ENCODE measurements at regions not wholly inside any gene's neighbourhood (a gene's known extent, or its start where the extent isn't known, plus 50 kb on each side); places are given as distances from the start of the nearest gene placed in this dataset.

DNA sequence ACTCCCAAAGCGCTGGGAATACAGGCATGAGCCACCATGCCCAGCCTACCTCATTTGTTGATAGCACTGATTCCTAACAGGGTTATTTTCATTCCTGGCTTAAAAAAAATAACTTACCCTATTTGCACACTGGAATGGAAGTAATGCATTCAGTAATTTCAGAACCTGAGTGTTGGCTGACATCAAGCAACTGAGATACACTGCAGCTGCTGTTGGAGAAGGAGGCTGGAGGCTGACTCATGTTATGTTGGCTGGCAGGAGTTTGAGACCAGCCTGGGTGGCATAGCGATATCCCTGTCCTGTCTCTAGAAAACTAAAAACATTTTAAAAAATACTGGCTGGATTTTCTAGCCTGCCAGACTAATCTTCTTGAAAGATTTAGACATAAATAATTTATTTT, 385.1 kb upstream of the MEX3C start:
- no peaks in the 10 kb centered on the region for H3K36me3 Mint-ChIP-seq (ENCODE audit: low read depth)
- ChIA-PET CTCF (no interaction called here), POLR2A (no interaction called here)
- H3K4me1 Mint-ChIP-seq (ENCODE audit: low read depth): no peaks in the 10 kb centered on the region
- TF ChIP-seq, protein P1, sequence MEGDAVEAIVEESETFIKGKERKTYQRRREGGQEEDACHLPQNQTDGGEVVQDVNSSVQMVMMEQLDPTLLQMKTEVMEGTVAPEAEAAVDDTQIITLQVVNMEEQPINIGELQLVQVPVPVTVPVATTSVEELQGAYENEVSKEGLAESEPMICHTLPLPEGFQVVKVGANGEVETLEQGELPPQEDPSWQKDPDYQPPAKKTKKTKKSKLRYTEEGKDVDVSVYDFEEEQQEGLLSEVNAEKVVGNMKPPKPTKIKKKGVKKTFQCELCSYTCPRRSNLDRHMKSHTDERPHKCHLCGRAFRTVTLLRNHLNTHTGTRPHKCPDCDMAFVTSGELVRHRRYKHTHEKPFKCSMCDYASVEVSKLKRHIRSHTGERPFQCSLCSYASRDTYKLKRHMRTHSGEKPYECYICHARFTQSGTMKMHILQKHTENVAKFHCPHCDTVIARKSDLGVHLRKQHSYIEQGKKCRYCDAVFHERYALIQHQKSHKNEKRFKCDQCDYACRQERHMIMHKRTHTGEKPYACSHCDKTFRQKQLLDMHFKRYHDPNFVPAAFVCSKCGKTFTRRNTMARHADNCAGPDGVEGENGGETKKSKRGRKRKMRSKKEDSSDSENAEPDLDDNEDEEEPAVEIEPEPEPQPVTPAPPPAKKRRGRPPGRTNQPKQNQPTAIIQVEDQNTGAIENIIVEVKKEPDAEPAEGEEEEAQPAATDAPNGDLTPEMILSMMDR (IDR thresholded peaks at IDR 0.05): no peak
- no peaks in the 10 kb centered on the region for H3K9me3 ChIP-seq (ENCODE audit: control insufficient read depth in 1 of 2, insufficient read depth in 1 of 2, low read length in 2 of 2)
- H3K4me3 Mint-ChIP-seq: no peak overlapping the region
- no peak overlapping the region for H3K27ac ChIP-seq (ENCODE audit: low read depth in 1 of 2, low read length in 2 of 2)
- DNase-seq: no peak
- intact Hi-C loops (cut with DNase I, micrococcal nuclease): no loop called here
- no peak overlapping the region for H3K4me3 ChIP-seq (ENCODE audit: low read length)
- H3K27ac Mint-ChIP-seq: no peak overlapping the region
- H3K4me1 ChIP-seq (ENCODE audit: insufficient read depth, low read length): no peaks in the 10 kb centered on the region
- no peak for ATAC-seq (ENCODE audit: poor library complexity)
- H3K27me3 ChIP-seq (ENCODE audit: control insufficient read depth in 1 of 2, insufficient read depth in 2 of 2, low read length in 2 of 2): no peaks in the 10 kb centered on the region
- no peaks in the 10 kb centered on the region for H3K27me3 Mint-ChIP-seq
- peaks cover 2% of the 10 kb centered on the region for H3K9me3 Mint-ChIP-seq
- H3K36me3 ChIP-seq (ENCODE audit: insufficient read depth, low read length): no peaks in the 10 kb centered on the region

DNA sequence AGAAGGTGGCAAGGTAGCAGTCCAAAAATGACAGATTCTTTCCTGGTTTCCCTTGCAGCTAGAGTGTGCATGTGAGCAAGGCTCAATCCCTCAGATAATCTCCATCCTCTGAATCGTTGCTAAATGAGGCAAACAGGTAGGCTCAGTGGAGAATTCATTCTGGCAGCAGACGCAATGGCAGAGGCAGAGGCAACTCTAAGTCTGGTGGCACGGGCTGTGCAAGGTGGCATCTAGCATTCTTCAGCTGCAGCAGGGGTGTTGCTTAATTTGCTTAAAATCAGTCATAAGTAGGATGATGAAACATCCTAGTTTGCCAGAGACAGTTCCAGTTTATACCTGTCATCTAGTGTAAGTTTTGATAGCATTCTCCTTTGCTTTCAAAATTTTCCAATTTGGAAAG, 391.1 kb upstream of the MEX3C start:
- ATAC-seq (ENCODE audit: poor library complexity): no peak
- H3K9me3 Mint-ChIP-seq: no peaks in the 10 kb centered on the region
- Histone ChIP-seq H3K9me3 (ENCODE audit: control insufficient read depth in 1 of 2, insufficient read depth in 1 of 2, low read length in 2 of 2) (no peaks in the 10 kb centered on the region), H3K36me3 (ENCODE audit: insufficient read depth, low read length) (no peaks in the 10 kb centered on the region), H3K27ac (ENCODE audit: low read depth in 1 of 2, low read length in 2 of 2) (no peak overlapping the region), H3K27me3 (ENCODE audit: control insufficient read depth in 1 of 2, insufficient read depth in 2 of 2, low read length in 2 of 2) (no peaks in the 10 kb centered on the region), H3K4me1 (ENCODE audit: insufficient read depth, low read length) (no peaks in the 10 kb centered on the region), H3K4me3 (ENCODE audit: low read length) (no peak overlapping the region)
- H3K4me1 Mint-ChIP-seq (ENCODE audit: low read depth): no peaks in the 10 kb centered on the region
- TF ChIP-seq, protein P1 (IDR thresholded peaks at IDR 0.05): no peak
- no peaks in the 10 kb centered on the region for H3K36me3 Mint-ChIP-seq (ENCODE audit: low read depth)
- peaks cover 12% of the 10 kb centered on the region for H3K27me3 Mint-ChIP-seq
- intact Hi-C loops (cut with DNase I, micrococcal nuclease): no loop called here
- H3K4me3 Mint-ChIP-seq: no peak overlapping the region
- no peak for DNase-seq
- ChIA-PET CTCF (no interaction called here), POLR2A (no interaction called here)
- H3K27ac Mint-ChIP-seq: no peak overlapping the region

DNA sequence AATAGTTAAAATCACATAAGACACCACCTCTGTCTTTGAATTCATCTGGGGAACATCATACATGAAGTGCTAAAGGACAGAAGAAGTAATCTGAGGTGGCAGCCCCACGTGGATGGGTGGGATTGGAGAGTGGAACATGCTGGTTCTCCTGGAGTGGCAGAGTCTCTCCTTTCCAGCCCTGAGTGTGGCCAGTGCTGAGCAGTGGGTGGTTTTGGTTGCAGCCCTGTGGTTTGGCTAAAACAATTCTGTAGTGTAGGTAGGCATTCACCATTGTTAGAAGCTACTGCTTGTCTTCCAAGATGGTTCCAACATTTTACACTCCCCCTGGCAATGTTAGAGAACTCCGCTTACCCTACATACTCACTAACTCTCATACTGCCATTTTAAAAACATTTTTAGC, 396.4 kb upstream of the MEX3C start:
- DNase-seq (no peak), ATAC-seq (ENCODE audit: poor library complexity) (no peak)
- Mint-ChIP-seq H3K36me3 (ENCODE audit: low read depth) (no peaks in the 10 kb centered on the region), H3K27me3 (peaks cover 12% of the 10 kb centered on the region), H3K4me3 (no peak overlapping the region), H3K4me1 (ENCODE audit: low read depth) (no peaks in the 10 kb centered on the region), H3K27ac (no peak overlapping the region), H3K9me3 (peaks cover 5% of the 10 kb centered on the region)
- Histone ChIP-seq H3K36me3 (ENCODE audit: insufficient read depth, low read length) (no peaks in the 10 kb centered on the region), H3K27ac (ENCODE audit: low read depth in 1 of 2, low read length in 2 of 2) (no peak overlapping the region), H3K4me3 (ENCODE audit: low read length) (no peak overlapping the region), H3K4me1 (ENCODE audit: insufficient read depth, low read length) (no peaks in the 10 kb centered on the region), H3K27me3 (ENCODE audit: control insufficient read depth in 1 of 2, insufficient read depth in 2 of 2, low read length in 2 of 2) (no peaks in the 10 kb centered on the region), H3K9me3 (ENCODE audit: control insufficient read depth in 1 of 2, insufficient read depth in 1 of 2, low read length in 2 of 2) (peaks cover 0 to 6% of the 10 kb centered on the region in 2 experiments)
- TF ChIP-seq, protein P1 (IDR thresholded peaks at IDR 0.05): no peak
- ChIA-PET CTCF (no interaction called here), POLR2A (no interaction called here)
- intact Hi-C loops (cut with DNase I, micrococcal nuclease): no loop called here

Measured in CD4-positive, alpha-beta T cell (primary cell).